ENCODE measurements at regions not wholly inside any gene's neighbourhood (a gene's known extent, or its start where the extent isn't known, plus 50 kb on each side); places are given as distances from the start of the nearest gene placed in this dataset.

DNA sequence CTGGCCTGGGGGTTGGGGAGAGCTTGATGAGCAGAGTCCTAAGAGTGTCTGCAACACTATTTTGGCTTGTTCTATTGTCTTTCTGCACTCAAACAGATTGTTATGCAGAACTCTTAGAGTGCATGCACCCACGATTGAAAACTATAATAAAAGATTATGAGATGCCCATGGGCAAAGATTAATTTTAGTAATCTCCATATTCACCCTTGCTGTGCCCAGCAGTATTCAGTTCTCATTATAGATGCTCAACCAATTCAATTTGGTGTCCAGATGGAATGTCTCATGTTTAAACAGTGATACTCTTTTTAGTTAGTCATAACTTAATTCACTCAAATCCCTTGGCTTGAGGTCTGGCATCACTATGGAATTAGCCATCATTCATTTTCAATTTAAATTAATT lies 952.5 kb downstream of the CDH8 start:
- TF ChIP-seq CTCF (IDR thresholded peaks at IDR 0.05; ENCODE audit: low read length) (no peak), EZH2 (optimal IDR thresholded peaks at IDR 0.05; ENCODE audit: low read depth, low read length) (no peak), EZH2phosphoT487 (IDR thresholded peaks at IDR 0.05; ENCODE audit: low read length) (no peak)
